Ishikawa (cell line): ENCODE measurements at regions not wholly inside any gene's neighbourhood (a gene's known extent, or its start where the extent isn't known, plus 50 kb on each side); places are given as distances from the start of the nearest gene placed in this dataset.

ENCODE experiments used
- CEBPB ChIP-seq: IDR thresholded peaks from 2 replicates; pipeline ENCODE4 v1.6.1; 2012
- CREB1 ChIP-seq: IDR thresholded peaks from 2 replicates; pipeline ENCODE4 v1.6.1; 2012; ENCODE audit warnings: low read depth
- EGR1 ChIP-seq: IDR thresholded peaks from 2 replicates; pipeline ENCODE4 v1.6.1; 2012
- EP300 ChIP-seq: IDR thresholded peaks from 2 replicates; pipeline ENCODE4 v1.6.1; 2012; ENCODE audit warnings: borderline replicate concordance
- FOXM1 ChIP-seq: IDR thresholded peaks from 2 replicates; pipeline ENCODE4 v1.6.1; 2012; ENCODE audit warnings: low read depth, borderline replicate concordance
- NFIC ChIP-seq: IDR thresholded peaks from 2 replicates; pipeline ENCODE4 v1.6.1; 2012
- RAD21 ChIP-seq: IDR thresholded peaks from 2 replicates; pipeline ENCODE4 v1.6.1; 2012; ENCODE audit warnings: low read depth
- TAF1 ChIP-seq: IDR thresholded peaks from 2 replicates; pipeline ENCODE4 v1.6.1; 2012; ENCODE audit warnings: low read depth, mild to moderate bottlenecking
- TCF12 ChIP-seq: IDR thresholded peaks from 2 replicates; pipeline ENCODE4 v1.6.1; 2012; ENCODE audit warnings: low read depth
- TEAD4 ChIP-seq: IDR thresholded peaks from 2 replicates; pipeline ENCODE4 v1.6.1; 2012
- YY1 ChIP-seq: IDR thresholded peaks from 2 replicates; pipeline ENCODE4 v1.6.1; 2012; ENCODE audit warnings: low read depth
- ZBTB7A ChIP-seq: IDR thresholded peaks from 2 replicates; pipeline ENCODE4 v1.6.1; 2012; ENCODE audit warnings: low read depth
- TF ChIP-seq, protein P1 (sequence below): IDR thresholded peaks from 2 replicates; pipeline ENCODE4 v1.6.1; 2012
- TF ChIP-seq, protein P2 (sequence below): IDR thresholded peaks from 2 replicates; pipeline ENCODE4 v1.6.1; 2012; ENCODE audit warnings: low read depth, mild to moderate bottlenecking
- TF ChIP-seq, protein P3 (sequence below): IDR thresholded peaks from 2 replicates; pipeline ENCODE4 v1.6.1; 2012

DNA sequence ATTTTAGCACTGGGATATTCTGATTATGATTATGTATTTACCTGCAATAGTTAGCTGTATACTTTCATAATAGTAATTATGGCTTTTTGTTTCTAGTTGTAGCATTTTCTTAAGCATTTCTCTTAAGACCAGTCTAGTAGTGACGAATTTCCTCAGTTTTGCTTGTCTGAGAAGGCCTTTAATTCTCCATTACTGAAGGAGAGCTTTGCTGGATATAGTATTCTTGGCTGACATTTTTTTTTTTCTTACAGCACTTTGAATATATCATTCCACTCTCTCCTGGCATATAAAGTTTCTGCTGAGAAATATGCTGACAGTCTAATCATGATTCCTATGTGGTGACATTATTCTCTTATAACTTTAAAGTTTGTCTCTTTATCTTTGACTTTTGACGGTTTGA is 181.1 kb upstream of the DMRTA1 start:
- TF ChIP-seq CREB1 (no peak), EGR1 (no peak)
- TF ChIP-seq, protein P1, sequence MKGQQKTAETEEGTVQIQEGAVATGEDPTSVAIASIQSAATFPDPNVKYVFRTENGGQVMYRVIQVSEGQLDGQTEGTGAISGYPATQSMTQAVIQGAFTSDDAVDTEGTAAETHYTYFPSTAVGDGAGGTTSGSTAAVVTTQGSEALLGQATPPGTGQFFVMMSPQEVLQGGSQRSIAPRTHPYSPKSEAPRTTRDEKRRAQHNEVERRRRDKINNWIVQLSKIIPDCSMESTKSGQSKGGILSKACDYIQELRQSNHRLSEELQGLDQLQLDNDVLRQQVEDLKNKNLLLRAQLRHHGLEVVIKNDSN, result no peak

DNA sequence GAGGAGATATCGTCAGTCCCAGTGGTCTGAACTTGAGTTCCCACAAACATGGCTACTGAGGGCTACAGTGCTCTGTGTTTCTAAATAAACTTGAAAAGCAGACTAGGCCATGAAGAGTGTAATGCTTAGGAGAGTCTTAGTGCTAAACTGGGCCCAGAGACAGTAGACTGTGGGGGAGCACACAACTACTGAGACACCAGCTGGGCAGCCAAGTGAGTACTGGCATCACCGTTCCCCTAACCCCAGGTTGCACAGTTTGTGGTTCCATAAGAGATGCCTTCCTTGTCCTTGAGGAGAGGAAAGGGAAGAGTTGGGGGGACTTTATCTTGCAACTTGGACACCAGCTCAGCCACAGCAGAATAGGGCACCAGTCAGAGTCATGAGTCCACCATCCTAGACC is 172.1 kb upstream of the DMRTA1 start:
- TF ChIP-seq YY1, result no peak
- no peak for TF ChIP-seq FOXM1

DNA sequence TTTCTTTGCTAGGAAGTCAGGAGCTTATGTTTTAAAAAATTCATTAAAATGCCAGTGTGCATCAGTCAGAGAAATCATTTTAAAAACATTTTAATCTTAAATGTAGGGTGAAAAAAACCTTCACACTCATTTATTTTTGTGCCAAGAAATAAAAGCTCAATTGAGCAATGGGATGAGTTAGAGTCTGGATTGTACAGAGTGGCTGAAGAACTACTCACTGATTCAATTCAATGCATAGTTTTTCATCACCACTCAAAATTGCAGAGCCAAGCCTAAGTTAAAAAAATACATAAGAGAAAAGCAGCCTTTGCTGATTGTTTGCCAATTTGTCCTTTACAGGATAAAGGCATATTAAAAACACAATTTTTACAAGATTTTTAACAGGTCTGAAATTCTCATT is 168.2 kb upstream of the DMRTA1 start:
- TF ChIP-seq, protein P1, result no peak
- TF ChIP-seq, protein P2, sequence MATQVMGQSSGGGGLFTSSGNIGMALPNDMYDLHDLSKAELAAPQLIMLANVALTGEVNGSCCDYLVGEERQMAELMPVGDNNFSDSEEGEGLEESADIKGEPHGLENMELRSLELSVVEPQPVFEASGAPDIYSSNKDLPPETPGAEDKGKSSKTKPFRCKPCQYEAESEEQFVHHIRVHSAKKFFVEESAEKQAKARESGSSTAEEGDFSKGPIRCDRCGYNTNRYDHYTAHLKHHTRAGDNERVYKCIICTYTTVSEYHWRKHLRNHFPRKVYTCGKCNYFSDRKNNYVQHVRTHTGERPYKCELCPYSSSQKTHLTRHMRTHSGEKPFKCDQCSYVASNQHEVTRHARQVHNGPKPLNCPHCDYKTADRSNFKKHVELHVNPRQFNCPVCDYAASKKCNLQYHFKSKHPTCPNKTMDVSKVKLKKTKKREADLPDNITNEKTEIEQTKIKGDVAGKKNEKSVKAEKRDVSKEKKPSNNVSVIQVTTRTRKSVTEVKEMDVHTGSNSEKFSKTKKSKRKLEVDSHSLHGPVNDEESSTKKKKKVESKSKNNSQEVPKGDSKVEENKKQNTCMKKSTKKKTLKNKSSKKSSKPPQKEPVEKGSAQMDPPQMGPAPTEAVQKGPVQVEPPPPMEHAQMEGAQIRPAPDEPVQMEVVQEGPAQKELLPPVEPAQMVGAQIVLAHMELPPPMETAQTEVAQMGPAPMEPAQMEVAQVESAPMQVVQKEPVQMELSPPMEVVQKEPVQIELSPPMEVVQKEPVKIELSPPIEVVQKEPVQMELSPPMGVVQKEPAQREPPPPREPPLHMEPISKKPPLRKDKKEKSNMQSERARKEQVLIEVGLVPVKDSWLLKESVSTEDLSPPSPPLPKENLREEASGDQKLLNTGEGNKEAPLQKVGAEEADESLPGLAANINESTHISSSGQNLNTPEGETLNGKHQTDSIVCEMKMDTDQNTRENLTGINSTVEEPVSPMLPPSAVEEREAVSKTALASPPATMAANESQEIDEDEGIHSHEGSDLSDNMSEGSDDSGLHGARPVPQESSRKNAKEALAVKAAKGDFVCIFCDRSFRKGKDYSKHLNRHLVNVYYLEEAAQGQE, result no peak
- TF ChIP-seq ZBTB7A (no peak), TCF12 (no peak), RAD21 (no peak), YY1 (no peak), CREB1 (no peak), NFIC (no peak), EGR1 (no peak), CEBPB (no peak), EP300 (no peak)
- TF ChIP-seq, protein P3, sequence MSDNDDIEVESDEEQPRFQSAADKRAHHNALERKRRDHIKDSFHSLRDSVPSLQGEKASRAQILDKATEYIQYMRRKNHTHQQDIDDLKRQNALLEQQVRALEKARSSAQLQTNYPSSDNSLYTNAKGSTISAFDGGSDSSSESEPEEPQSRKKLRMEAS, result no peak

DNA sequence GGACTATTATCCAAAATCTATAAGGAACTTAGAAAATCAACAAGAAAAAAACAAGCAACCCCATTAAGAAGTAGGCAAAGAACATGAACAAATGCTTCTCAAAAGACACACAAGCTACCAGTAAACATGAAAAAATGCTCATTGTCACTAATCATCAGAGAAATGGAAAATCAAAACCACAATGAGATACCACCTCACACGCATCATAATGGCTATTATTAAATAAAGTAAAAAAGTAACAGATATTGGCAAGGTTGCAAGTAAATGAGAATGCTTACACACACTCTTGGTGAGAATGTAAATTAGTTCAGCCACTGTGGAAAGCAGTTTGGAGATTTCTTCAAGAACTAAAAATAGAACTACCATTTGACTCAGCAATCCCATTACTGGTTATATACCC is 167.0 kb upstream of the DMRTA1 start:
- TF ChIP-seq TAF1 (no peak), CREB1 (no peak), YY1 (no peak), FOXM1 (no peak), TCF12 (no peak), TEAD4 (no peak), CEBPB (no peak), NFIC (no peak), EGR1 (no peak), RAD21 (no peak), ZBTB7A (no peak), EP300 (no peak)
- TF ChIP-seq, protein P2, result no peak
- TF ChIP-seq, protein P1, result no peak
- TF ChIP-seq, protein P3, result no peak

DNA sequence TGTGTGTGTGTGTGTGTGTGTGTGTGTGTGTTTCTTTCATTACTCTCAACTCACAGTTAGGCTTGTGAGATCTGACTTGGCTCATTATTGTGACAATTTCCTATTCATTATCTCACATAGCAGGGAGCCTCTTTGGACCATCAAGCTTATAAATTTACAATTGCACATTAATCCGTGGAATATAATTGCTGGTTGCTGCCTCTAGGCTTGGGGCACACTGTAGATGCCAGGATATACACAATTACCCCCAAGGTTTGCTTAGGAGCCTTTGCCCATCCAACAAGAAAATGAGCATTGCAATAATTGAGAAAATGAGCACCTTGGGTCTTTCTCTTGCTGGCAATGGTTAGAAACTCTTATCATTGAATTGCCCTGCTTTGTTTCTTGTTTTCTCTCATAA is 161.6 kb upstream of the DMRTA1 start:
- TF ChIP-seq TAF1 (no peak), CREB1 (no peak), YY1 (no peak), FOXM1 (no peak), TEAD4 (no peak), ZBTB7A (no peak), NFIC (no peak)
- TF ChIP-seq, protein P3, result no peak
- TF ChIP-seq, protein P1, result no peak

DNA sequence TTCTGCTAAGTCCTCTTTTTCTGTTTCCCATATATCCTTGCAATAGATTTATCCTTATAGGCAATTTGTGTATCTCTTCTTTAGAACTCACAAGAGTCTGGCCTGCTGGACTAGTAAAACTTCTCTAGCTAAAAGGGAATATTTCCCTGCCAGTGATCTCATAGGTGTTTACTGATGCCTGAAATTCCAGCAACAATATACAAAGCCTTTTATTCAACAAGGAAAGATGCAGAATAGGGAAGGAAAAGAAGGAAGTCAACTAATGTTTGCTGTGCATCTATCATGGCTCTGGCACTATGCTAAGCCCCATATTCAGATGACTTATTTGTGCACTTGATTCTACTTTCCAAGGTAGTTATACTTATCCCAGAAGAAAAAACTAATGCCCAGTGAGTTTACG is 160.0 kb upstream of the DMRTA1 start:
- TF ChIP-seq EP300, result no peak
- TF ChIP-seq, protein P3, result no peak
- TF ChIP-seq, protein P2, result no peak
- TF ChIP-seq EGR1, result no peak
- TF ChIP-seq NFIC, result no peak
- TF ChIP-seq, protein P1, result no peak
- no peak for TF ChIP-seq CEBPB
